ENCODE measurements at regions not wholly inside any gene's neighbourhood (a gene's known extent, or its start where the extent isn't known, plus 50 kb on each side); places are given as distances from the start of the nearest gene placed in this dataset.
"Not testable (repeated sequence)": the region's sequence is repeated elsewhere in the genome, so short reads cannot be mapped to it uniquely, and the experiment has no call there.

DNA sequence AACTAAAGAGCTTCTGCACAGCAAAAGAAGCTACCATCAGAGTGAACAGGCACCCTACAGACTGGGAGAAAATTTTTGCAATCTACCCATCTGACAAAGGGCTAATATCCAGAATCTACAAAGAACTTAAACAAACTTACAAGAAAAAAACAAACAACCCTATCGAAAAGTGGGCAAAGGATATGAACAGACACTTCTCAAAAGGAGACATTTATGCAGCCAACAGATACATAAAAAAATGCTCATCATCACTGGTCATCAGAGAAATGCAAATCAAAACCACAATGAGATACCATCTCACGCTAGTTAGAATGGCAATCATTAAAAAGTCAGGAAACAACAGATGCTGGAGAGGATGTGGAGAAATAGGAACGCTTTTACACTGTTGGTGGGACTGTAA, 72.1 kb downstream of the ELAPOR2 start:
- H3K4me1 ChIP-seq (ENCODE audit: control insufficient read depth, insufficient read depth, low read length); H3K4me3 ChIP-seq (ENCODE audit: low read length); H3K27ac ChIP-seq (ENCODE audit: low read depth, low read length); H3K36me3 ChIP-seq (ENCODE audit: control insufficient read depth, insufficient read depth, low read length); H3K27me3 ChIP-seq (ENCODE audit: control insufficient read depth, insufficient read depth, low read length); H3K9ac ChIP-seq (ENCODE audit: low read length): not testable (repeated sequence)

- H3K27me3 ChIP-seq (ENCODE audit: control insufficient read depth, insufficient read depth, low read length); H3K9ac ChIP-seq (ENCODE audit: low read length); H3K27ac ChIP-seq (ENCODE audit: low read depth, low read length); H3K4me1 ChIP-seq (ENCODE audit: control insufficient read depth, insufficient read depth, low read length); H3K4me3 ChIP-seq (ENCODE audit: low read length); H3K36me3 ChIP-seq (ENCODE audit: control insufficient read depth, insufficient read depth, low read length): not testable (repeated sequence)
Measured at GRCh38 chr7:86985342-86985741, 74.1 kb downstream of the ELAPOR2 start.

DNA sequence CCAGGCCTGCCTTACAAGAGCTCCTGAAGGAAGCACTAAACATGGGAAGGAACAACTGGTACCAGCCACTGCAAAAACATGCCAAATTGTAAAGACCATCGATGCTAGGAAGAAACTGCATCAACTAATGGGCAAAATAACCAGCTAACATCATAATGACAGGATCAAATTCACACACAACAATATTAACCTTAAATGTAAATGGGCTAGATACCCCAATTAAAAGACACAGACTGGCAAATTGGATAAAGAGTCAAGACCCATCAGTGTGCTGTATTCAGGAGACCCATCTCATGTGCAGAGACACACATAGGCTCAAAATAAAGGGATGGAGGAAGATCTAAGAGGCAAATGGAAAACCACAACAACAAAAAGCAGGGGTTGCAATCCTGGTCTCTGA, 75.8 kb downstream of the ELAPOR2 start:
- H3K27me3 ChIP-seq (ENCODE audit: control insufficient read depth, insufficient read depth, low read length); H3K27ac ChIP-seq (ENCODE audit: low read depth, low read length); H3K36me3 ChIP-seq (ENCODE audit: control insufficient read depth, insufficient read depth, low read length); H3K4me1 ChIP-seq (ENCODE audit: control insufficient read depth, insufficient read depth, low read length); H3K9ac ChIP-seq (ENCODE audit: low read length); H3K4me3 ChIP-seq (ENCODE audit: low read length): not testable (repeated sequence)

- not testable (repeated sequence) for H3K9ac ChIP-seq (ENCODE audit: low read length); H3K27me3 ChIP-seq (ENCODE audit: control insufficient read depth, insufficient read depth, low read length); H3K27ac ChIP-seq (ENCODE audit: low read depth, low read length); H3K4me1 ChIP-seq (ENCODE audit: control insufficient read depth, insufficient read depth, low read length); H3K36me3 ChIP-seq (ENCODE audit: control insufficient read depth, insufficient read depth, low read length); H3K4me3 ChIP-seq (ENCODE audit: low read length)
Measured at GRCh38 chr7:86981937-86982336, 77.5 kb downstream of the ELAPOR2 start.

- no peaks in the 10 kb centered on the region for H3K4me1 ChIP-seq (ENCODE audit: control insufficient read depth, insufficient read depth, low read length)
- no peak overlapping the region for H3K4me3 ChIP-seq (ENCODE audit: low read length)
- no peaks in the 10 kb centered on the region for H3K27me3 ChIP-seq (ENCODE audit: control insufficient read depth, insufficient read depth, low read length)
- no peaks in the 10 kb centered on the region for H3K36me3 ChIP-seq (ENCODE audit: control insufficient read depth, insufficient read depth, low read length)
- no peak overlapping the region for H3K9ac ChIP-seq (ENCODE audit: low read length)
- H3K27ac ChIP-seq (ENCODE audit: low read depth, low read length): no peak overlapping the region
Measured at GRCh38 chr7:86981127-86981526, 78.3 kb downstream of the ELAPOR2 start.

GRCh38 chr7:86980223-86980622, 79.2 kb downstream of the ELAPOR2 start:
- no peaks in the 10 kb centered on the region for H3K36me3 ChIP-seq (ENCODE audit: control insufficient read depth, insufficient read depth, low read length)
- no peaks in the 10 kb centered on the region for H3K4me1 ChIP-seq (ENCODE audit: control insufficient read depth, insufficient read depth, low read length)
- no peak overlapping the region for H3K9ac ChIP-seq (ENCODE audit: low read length)
- no peak overlapping the region for H3K27ac ChIP-seq (ENCODE audit: low read depth, low read length)
- no peak overlapping the region for H3K4me3 ChIP-seq (ENCODE audit: low read length)
- no peaks in the 10 kb centered on the region for H3K27me3 ChIP-seq (ENCODE audit: control insufficient read depth, insufficient read depth, low read length)

DNA sequence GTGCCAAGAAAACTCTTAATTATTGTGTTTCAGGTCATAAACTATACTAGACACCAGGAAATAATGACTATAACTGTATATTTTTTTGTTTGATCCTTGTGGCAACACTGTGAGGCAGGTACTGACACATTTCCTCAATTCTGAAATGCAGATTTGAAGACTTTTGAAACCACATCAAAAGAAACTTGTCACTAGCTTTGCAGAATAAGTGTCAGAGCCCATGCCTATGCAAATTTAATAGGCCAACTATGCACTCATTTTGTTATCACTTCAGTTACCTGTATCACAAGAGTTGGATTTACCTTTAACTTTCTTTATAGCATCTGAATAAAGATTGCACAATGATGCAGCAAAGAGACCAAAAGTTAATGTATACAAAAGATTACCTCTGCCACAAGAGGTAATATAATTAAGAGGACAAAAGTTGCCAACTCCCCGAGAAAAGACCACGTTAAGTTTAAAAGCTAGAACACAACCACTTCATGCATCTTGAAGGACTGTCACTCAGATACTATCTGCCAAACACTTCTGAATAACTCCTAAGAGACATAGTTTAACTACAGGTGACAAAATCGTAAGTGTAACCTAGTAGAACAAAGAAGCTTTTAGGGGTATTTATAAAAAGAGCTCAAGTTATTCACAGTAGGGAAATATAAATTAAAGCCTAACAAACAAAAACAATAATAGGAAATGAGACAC, 80.5 kb downstream of the ELAPOR2 start:
- Histone ChIP-seq H3K27me3 (ENCODE audit: control insufficient read depth, insufficient read depth, low read length) (no peaks in the 10 kb centered on the region), H3K4me1 (ENCODE audit: control insufficient read depth, insufficient read depth, low read length) (no peaks in the 10 kb centered on the region), H3K9ac (ENCODE audit: low read length) (no peak overlapping the region), H3K27ac (ENCODE audit: low read depth, low read length) (no peak overlapping the region), H3K36me3 (ENCODE audit: control insufficient read depth, insufficient read depth, low read length) (no peaks in the 10 kb centered on the region), H3K4me3 (ENCODE audit: low read length) (no peak overlapping the region)

DNA sequence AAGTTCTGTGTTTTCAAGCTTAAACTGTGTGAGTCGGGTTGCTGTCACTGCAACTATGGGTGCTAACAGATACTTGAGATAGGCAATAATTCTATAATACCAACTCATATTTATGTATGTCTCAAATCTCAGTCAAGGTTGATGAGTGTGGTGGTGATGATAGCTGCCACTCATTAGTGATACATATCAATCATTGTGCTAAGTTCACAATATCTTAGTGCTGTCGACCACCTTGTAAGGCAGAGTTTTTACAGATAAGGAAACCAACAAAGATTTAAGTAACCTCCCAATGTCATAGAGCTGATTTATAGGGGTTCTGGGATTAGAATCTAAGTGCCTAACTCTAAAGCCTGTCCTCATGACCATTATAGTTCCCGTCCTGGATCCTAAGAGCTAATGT, 82.5 kb downstream of the ELAPOR2 start:
- Histone ChIP-seq H3K27ac (ENCODE audit: low read depth, low read length) (no peak overlapping the region), H3K4me3 (ENCODE audit: low read length) (no peak overlapping the region), H3K27me3 (ENCODE audit: control insufficient read depth, insufficient read depth, low read length) (no peaks in the 10 kb centered on the region), H3K36me3 (ENCODE audit: control insufficient read depth, insufficient read depth, low read length) (no peaks in the 10 kb centered on the region), H3K9ac (ENCODE audit: low read length) (no peak overlapping the region), H3K4me1 (ENCODE audit: control insufficient read depth, insufficient read depth, low read length) (no peaks in the 10 kb centered on the region)

DNA sequence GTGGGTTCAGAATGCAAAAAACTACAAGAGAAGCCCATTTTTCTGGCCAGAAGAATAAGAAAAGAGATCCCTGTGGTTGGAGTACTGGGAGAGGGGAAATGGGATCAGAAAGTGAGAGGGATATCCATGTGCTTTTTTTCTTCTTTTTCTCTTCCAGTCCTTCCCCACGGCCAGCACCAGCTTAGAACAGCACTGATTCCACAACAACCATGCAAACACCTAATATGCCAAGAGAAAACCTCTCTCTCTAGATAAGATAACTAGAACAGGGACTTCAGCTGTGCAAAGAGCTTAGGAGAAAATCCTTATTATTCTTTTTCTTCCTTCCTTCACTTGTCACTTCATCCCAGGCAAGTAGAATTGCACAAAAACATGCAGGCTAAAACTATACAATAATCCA, 83.5 kb downstream of the ELAPOR2 start:
- no peaks in the 10 kb centered on the region for H3K4me1 ChIP-seq (ENCODE audit: control insufficient read depth, insufficient read depth, low read length)
- no peaks in the 10 kb centered on the region for H3K27me3 ChIP-seq (ENCODE audit: control insufficient read depth, insufficient read depth, low read length)
- H3K4me3 ChIP-seq (ENCODE audit: low read length): no peak overlapping the region
- H3K9ac ChIP-seq (ENCODE audit: low read length): no peak overlapping the region
- H3K36me3 ChIP-seq (ENCODE audit: control insufficient read depth, insufficient read depth, low read length): no peaks in the 10 kb centered on the region
- H3K27ac ChIP-seq (ENCODE audit: low read depth, low read length): peak overlapping the region; percentile 33

- Histone ChIP-seq H3K36me3 (ENCODE audit: control insufficient read depth, insufficient read depth, low read length) (no peaks in the 10 kb centered on the region), H3K4me1 (ENCODE audit: control insufficient read depth, insufficient read depth, low read length) (no peaks in the 10 kb centered on the region), H3K27ac (ENCODE audit: low read depth, low read length) (no peak overlapping the region), H3K9ac (ENCODE audit: low read length) (no peak overlapping the region), H3K4me3 (ENCODE audit: low read length) (no peak overlapping the region), H3K27me3 (ENCODE audit: control insufficient read depth, insufficient read depth, low read length) (no peaks in the 10 kb centered on the region)
Measured at GRCh38 chr7:86975449-86975848, 84.0 kb downstream of the ELAPOR2 start.

DNA sequence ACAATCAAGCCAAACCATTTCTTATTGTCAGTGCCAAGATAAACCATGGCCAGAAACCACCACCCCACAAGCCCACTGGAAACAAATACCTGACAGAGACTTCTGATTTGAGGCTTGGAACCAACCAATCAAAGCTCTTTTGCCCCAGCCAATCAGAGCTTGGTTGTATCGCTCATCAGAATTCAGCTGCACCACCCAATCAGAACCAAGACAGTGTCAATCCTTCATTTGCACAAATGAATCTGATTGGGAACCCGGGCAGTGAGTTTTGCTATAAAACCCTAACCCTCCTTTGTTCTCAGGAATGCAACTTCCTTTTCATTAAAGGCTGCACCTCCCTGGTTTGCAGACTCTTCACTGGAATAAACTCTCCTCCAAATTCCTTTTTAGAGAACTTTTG, 87.4 kb downstream of the ELAPOR2 start:
- no peak overlapping the region for H3K27ac ChIP-seq (ENCODE audit: low read depth, low read length)
- H3K9ac ChIP-seq (ENCODE audit: low read length): no peak overlapping the region
- no peak overlapping the region for H3K4me3 ChIP-seq (ENCODE audit: low read length)
- H3K36me3 ChIP-seq (ENCODE audit: control insufficient read depth, insufficient read depth, low read length): no peaks in the 10 kb centered on the region
- no peaks in the 10 kb centered on the region for H3K4me1 ChIP-seq (ENCODE audit: control insufficient read depth, insufficient read depth, low read length)
- no peaks in the 10 kb centered on the region for H3K27me3 ChIP-seq (ENCODE audit: control insufficient read depth, insufficient read depth, low read length)

- no peaks in the 10 kb centered on the region for H3K4me1 ChIP-seq (ENCODE audit: control insufficient read depth, insufficient read depth, low read length)
- H3K36me3 ChIP-seq (ENCODE audit: control insufficient read depth, insufficient read depth, low read length): no peaks in the 10 kb centered on the region
- no peak overlapping the region for H3K27ac ChIP-seq (ENCODE audit: low read depth, low read length)
Measured at GRCh38 chr7:86970986-86971385, 88.5 kb downstream of the ELAPOR2 start.

GRCh38 chr7:86970547-86970946, 88.9 kb downstream of the ELAPOR2 start:
- H3K27me3 ChIP-seq (ENCODE audit: control insufficient read depth, insufficient read depth, low read length): no peaks in the 10 kb centered on the region
- no peak overlapping the region for H3K27ac ChIP-seq (ENCODE audit: low read depth, low read length)
- no peaks in the 10 kb centered on the region for H3K4me1 ChIP-seq (ENCODE audit: control insufficient read depth, insufficient read depth, low read length)

More at GRCh38 chr7:86970986-86971385, 88.5 kb downstream of the ELAPOR2 start:
- Histone ChIP-seq H3K9ac (ENCODE audit: low read length) (no peak overlapping the region), H3K27me3 (ENCODE audit: control insufficient read depth, insufficient read depth, low read length) (no peaks in the 10 kb centered on the region), H3K4me3 (ENCODE audit: low read length) (no peak overlapping the region)

More at GRCh38 chr7:86970547-86970946, 88.9 kb downstream of the ELAPOR2 start:
- H3K4me3 ChIP-seq (ENCODE audit: low read length): no peak overlapping the region
- no peak overlapping the region for H3K9ac ChIP-seq (ENCODE audit: low read length)
- no peaks in the 10 kb centered on the region for H3K36me3 ChIP-seq (ENCODE audit: control insufficient read depth, insufficient read depth, low read length)

Data from rectal smooth muscle tissue (tissue), 1 donor.